ENCODE measurements at regions not wholly inside any gene's neighbourhood (a gene's known extent, or its start where the extent isn't known, plus 50 kb on each side); places are given as distances from the start of the nearest gene placed in this dataset.

GRCh38 chr2:13822365-13822764 lies 810.2 kb upstream of the LRATD1 start (continued):
- TF ChIP-seq FOSL1 (IDR thresholded peaks at IDR 0.05; ENCODE audit: insufficient read depth, low read depth, low read length) (no peak), CBX5 (IDR thresholded peaks at IDR 0.05; ENCODE audit: low read depth, low read length) (no peak), RNF2 (IDR thresholded peaks at IDR 0.05; ENCODE audit: borderline replicate concordance, low read depth, low read length, missing control alignments, poor library complexity, severe bottlenecking) (no peak), POLR2AphosphoS5 (IDR thresholded peaks at IDR 0.05; ENCODE audit: low read depth, low read length) (peak; percentile 88), POU5F1 (IDR thresholded peaks at IDR 0.05; ENCODE audit: low read depth, low read length) (peak; percentile 88), HDAC2 (IDR thresholded peaks at IDR 0.05; ENCODE audit: borderline replicate concordance in 1 of 2, low read depth in 2 of 2, low read length in 2 of 2) (peak in 1 of 2 experiments; percentile 56; a peak in 1 of 4 replicates), SUZ12 (IDR thresholded peaks at IDR 0.05; ENCODE audit: low read length) (no peak), GTF2F1 (IDR thresholded peaks at IDR 0.05; ENCODE audit: borderline replicate concordance, low read depth, low read length) (no peak), ASH2L (IDR thresholded peaks at IDR 0.05; ENCODE audit: low read length) (no peak), GABPA (IDR thresholded peaks at IDR 0.05; ENCODE audit: borderline replicate concordance, insufficient read depth, low read length) (no peak), MAFK (IDR thresholded peaks at IDR 0.05; ENCODE audit: low read depth, low read length) (no peak), SP4 (IDR thresholded peaks at IDR 0.05; ENCODE audit: low read length) (no peak), BCL11A (IDR thresholded peaks at IDR 0.05; ENCODE audit: low read depth in 2 of 2, low read length in 2 of 2) (no peak), NANOG (IDR thresholded peaks at IDR 0.05; ENCODE audit: insufficient read depth, low read depth, low read length, poor library complexity, severe bottlenecking) (peak; percentile 77), KDM5A (IDR thresholded peaks at IDR 0.05; ENCODE audit: low read length) (no peak), CREB1 (IDR thresholded peaks at IDR 0.05) (no peak), JUN (IDR thresholded peaks at IDR 0.05; ENCODE audit: low read depth, low read length) (no peak), JUND (IDR thresholded peaks at IDR 0.05; ENCODE audit: low read length) (no peak), EZH2 (IDR thresholded peaks at IDR 0.05; ENCODE audit: low read depth, low read length, severe bottlenecking) (no peak), SP1 (IDR thresholded peaks at IDR 0.05; ENCODE audit: low read depth, low read length) (0 out of 2 replicates have a peak, but pooled peaks have one; percentile 63), USF2 (IDR thresholded peaks at IDR 0.05; ENCODE audit: low read length) (no peak), HDAC6 (IDR thresholded peaks at IDR 0.05; ENCODE audit: low read depth, low read length) (no peak), ZNF274 (IDR thresholded peaks at IDR 0.05; ENCODE audit: borderline replicate concordance, extremely low read depth, low read length) (peak; percentile 35; the same call in 1 of the 2 replicates), TBP (IDR thresholded peaks at IDR 0.05; ENCODE audit: low read depth, low read length) (no peak)
- TF ChIP-seq, protein P1, sequence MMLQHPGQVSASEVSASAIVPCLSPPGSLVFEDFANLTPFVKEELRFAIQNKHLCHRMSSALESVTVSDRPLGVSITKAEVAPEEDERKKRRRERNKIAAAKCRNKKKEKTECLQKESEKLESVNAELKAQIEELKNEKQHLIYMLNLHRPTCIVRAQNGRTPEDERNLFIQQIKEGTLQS (IDR thresholded peaks at IDR 0.05; ENCODE audit: insufficient read depth, low read depth, low read length) = no peak

Data from H1 (cell line).